H1 (cell line): ENCODE measurements at regions not wholly inside any gene's neighbourhood (a gene's known extent, or its start where the extent isn't known, plus 50 kb on each side); places are given as distances from the start of the nearest gene placed in this dataset.

Experiments used
- CEBPB ChIP-seq: IDR thresholded peaks from 2 replicates; pipeline ENCODE4 v1.6.1; 2012; ENCODE audit warnings: low read depth, low read length
- PHF8 ChIP-seq: fragments of 200-600 bp; sonication (generic); conservative IDR thresholded peaks from 2 replicates; pipeline ENCODE4 v1.7.1; 2012; ENCODE audit warnings: low read depth, mild to moderate bottlenecking, inconsistent platforms, low read length, moderate library complexity
- POLR2AphosphoS5 ChIP-seq: IDR thresholded peaks from 2 replicates; pipeline ENCODE4 v1.6.1; 2011; ENCODE audit warnings: low read depth, low read length
- RAD21 ChIP-seq, 2 experiments: IDR thresholded peaks in 1 of 2; conservative IDR thresholded peaks in 1 of 2; 2 replicates each; pipeline ENCODE4 v1.6.1; 2011; ENCODE audit warnings: low read depth in 2 of 2, low read length in 2 of 2, improper control_type of control experiment in 1 of 2, inconsistent platforms in 1 of 2, mild to moderate bottlenecking in 1 of 2, moderate library complexity in 1 of 2
- SUZ12 ChIP-seq: fragments of 200-600 bp; sonication (generic); IDR thresholded peaks from 2 replicates; pipeline ENCODE4 v1.6.1; 2012; ENCODE audit warnings: mild to moderate bottlenecking, inconsistent platforms, low read length, moderate library complexity, mixed read lengths
- TAF1 ChIP-seq: IDR thresholded peaks from 2 replicates; pipeline ENCODE4 v1.6.1; 2011; ENCODE audit warnings: mild to moderate bottlenecking, low read depth, low read length
- TF ChIP-seq, protein P1 (sequence below), 3 experiments: IDR thresholded peaks; 1 replicate in 2 of 3; 2 replicates in 1 of 3; pipeline versions ENCODE4 v1.5.1 to v1.6.1; 2011; ENCODE audit warnings: low read length in 3 of 3, mild to moderate bottlenecking in 3 of 3, inconsistent platforms in 2 of 3, low read depth in 1 of 3, moderate library complexity in 1 of 3; ENCODE audit not compliant: insufficient read depth in 1 of 3; ENCODE audit errors: control extremely low read depth in 1 of 3

DNA sequence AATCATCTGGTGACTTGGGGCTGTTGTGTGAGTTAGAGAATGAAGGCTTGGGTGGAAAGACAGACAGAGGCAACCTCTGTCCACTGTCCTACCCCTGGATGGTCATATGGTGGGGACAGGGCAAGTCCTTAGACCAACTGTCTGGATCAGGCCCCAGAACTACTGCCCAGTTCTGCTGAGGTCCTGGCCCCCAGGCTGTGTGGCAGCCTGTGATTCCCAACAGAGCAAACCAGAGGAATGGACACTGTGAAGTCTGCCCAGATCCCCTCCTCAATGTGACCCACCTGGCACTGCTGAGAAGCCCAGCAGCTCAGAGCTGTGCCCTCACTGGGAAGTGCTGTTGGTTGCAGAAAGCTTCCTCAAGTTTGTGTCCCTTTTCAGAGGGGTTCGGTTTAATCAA is 69.0 kb downstream of the GGTLC2 start:
- no peak for TF ChIP-seq TAF1
- TF ChIP-seq, protein P1, sequence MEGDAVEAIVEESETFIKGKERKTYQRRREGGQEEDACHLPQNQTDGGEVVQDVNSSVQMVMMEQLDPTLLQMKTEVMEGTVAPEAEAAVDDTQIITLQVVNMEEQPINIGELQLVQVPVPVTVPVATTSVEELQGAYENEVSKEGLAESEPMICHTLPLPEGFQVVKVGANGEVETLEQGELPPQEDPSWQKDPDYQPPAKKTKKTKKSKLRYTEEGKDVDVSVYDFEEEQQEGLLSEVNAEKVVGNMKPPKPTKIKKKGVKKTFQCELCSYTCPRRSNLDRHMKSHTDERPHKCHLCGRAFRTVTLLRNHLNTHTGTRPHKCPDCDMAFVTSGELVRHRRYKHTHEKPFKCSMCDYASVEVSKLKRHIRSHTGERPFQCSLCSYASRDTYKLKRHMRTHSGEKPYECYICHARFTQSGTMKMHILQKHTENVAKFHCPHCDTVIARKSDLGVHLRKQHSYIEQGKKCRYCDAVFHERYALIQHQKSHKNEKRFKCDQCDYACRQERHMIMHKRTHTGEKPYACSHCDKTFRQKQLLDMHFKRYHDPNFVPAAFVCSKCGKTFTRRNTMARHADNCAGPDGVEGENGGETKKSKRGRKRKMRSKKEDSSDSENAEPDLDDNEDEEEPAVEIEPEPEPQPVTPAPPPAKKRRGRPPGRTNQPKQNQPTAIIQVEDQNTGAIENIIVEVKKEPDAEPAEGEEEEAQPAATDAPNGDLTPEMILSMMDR (IDR thresholded peaks at IDR 0.05; ENCODE audit: control extremely low read depth in 1 of 3, insufficient read depth in 1 of 3, low read depth in 1 of 3, low read length in 3 of 3), result no peak
- no peak for TF ChIP-seq POLR2AphosphoS5
- no peak for TF ChIP-seq SUZ12
- no peak for TF ChIP-seq CEBPB
- TF ChIP-seq PHF8, result no peak
- TF ChIP-seq RAD21 (IDR thresholded peaks at IDR 0.05 in 1 of 2, conservative IDR thresholded peaks at IDR 0.05 in 1 of 2; ENCODE audit: low read depth in 2 of 2, low read length in 2 of 2), result no peak
